Astrocyte of the cerebellum (primary cell): ENCODE measurements at regions not wholly inside any gene's neighbourhood (a gene's known extent, or its start where the extent isn't known, plus 50 kb on each side); places are given as distances from the start of the nearest gene placed in this dataset.
"Not testable (repeated sequence)": the region's sequence is repeated elsewhere in the genome, so short reads cannot be mapped to it uniquely, and the experiment has no call there.

ENCODE experiments used
- DNase-seq: peaks from one replicate; pipeline ENCODE4 v3.0.0-alpha.2; 2011; ENCODE audit warnings: low read depth
- H3K4me3 ChIP-seq: 2 replicates; pipeline ENCODE4 v1.5.1; 2011; ENCODE audit warnings: mild to moderate bottlenecking, low read depth, low read length, moderate library complexity
- in situ Hi-C: cut with HindIII; loops from 2 replicates; pipeline ENCODE4 v1.10.0; 2017; ENCODE audit warnings: low sequenced_read_pairs
- TF ChIP-seq, protein P1 (sequence below): IDR thresholded peaks from 2 replicates; pipeline ENCODE4 v1.5.1; 2012; ENCODE audit warnings: low read length, low read depth, moderate library complexity, mild to moderate bottlenecking; ENCODE audit errors: missing control alignments

GRCh38 chr2:208915401-208915800 lies 508.4 kb upstream of the MAP2 start:
- in situ Hi-C loops, result no loop called here
- no peak for DNase-seq
- H3K4me3 ChIP-seq, result no peak overlapping the region
- TF ChIP-seq, protein P1, sequence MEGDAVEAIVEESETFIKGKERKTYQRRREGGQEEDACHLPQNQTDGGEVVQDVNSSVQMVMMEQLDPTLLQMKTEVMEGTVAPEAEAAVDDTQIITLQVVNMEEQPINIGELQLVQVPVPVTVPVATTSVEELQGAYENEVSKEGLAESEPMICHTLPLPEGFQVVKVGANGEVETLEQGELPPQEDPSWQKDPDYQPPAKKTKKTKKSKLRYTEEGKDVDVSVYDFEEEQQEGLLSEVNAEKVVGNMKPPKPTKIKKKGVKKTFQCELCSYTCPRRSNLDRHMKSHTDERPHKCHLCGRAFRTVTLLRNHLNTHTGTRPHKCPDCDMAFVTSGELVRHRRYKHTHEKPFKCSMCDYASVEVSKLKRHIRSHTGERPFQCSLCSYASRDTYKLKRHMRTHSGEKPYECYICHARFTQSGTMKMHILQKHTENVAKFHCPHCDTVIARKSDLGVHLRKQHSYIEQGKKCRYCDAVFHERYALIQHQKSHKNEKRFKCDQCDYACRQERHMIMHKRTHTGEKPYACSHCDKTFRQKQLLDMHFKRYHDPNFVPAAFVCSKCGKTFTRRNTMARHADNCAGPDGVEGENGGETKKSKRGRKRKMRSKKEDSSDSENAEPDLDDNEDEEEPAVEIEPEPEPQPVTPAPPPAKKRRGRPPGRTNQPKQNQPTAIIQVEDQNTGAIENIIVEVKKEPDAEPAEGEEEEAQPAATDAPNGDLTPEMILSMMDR, result no peak

- TF ChIP-seq, protein P1, result no peak
- H3K4me3 ChIP-seq, result no peak overlapping the region
- in situ Hi-C loops, result no loop called here
- no peak for DNase-seq
These were observed 507.0 kb upstream of the MAP2 start for GRCh38 chr2:208916881-208917280.

DNA sequence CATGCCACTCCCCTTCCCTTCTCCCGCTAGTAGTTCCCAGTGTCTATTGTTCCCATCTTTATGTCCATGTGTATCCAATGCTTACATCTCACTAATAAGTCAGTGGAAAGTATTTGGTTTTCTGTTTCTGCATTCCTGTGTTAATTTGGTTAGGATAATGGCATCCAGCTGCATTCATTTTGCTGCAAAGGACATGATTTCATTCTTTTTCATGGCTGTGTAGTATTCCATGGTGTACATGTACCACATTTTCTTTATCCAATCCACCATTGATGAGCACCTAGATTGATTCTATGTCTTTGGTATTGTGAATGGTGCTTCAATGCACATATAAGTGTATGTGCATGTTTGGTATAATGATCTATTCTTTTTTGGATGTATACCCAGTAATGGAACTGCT lies 502.5 kb upstream of the MAP2 start:
- in situ Hi-C loops, DNase-seq, H3K4me3 ChIP-seq: not testable (repeated sequence)

DNA sequence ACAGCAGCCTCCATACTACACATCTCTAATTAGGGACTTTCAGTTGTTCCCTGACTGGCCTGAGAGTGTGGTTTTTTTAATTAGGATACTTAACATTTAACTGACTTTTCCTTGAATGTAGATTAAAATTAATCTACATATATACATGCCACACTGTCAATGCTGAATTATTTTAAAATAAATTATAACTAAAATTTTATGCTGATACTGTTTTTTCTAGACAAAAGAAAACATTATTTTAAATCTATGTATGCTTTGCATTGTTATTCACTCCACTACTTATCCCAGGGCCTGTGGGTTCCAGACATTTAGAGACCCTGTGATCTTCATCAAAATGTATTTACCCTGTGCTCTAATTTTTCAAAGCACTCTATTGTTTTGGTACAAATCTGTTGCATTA lies 496.0 kb upstream of the MAP2 start:
- no peak overlapping the region for H3K4me3 ChIP-seq
- TF ChIP-seq, protein P1, result no peak
- DNase-seq, result no peak
- in situ Hi-C loops, result loop anchor here (5.0 kb wide), 2 partner anchors 56 to 81 kb away; no protein-coding TSS in a partner anchor

DNA sequence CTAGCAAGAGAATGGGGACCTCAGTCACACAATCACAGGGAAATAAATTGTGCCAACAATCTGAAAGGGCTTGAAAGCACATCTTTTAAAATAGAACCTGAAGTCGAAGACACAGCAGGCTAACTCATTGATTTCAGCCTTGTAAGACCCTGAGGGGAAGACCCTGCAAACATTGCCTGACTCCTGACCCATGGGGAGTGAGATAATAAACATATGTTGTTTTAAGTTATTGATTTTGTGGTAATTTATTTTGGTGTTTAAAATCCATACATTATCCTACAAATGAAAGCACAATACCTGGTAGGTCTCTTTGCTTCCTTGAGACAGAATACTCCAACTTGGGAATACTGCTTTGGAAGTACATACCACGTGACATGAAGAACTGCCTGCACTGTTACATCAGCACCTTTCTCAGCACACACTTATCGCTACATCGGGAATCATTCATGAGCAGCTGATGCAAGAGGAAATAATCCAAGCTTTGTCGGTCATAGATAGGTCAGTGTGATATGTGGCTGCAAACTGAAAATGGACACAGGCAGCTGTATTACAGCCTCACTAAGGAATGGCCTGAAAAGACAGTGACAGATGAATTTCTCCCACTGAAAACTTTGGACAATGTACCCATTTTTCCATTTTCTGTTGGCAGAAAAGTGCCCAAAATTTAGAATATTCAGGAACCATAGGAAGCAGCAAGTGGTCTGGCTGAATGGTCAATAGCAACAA lies 494.5 kb upstream of the MAP2 start:
- in situ Hi-C loops, result loop anchor here (5.0 kb wide), 2 partner anchors 57 to 82 kb away; no protein-coding TSS in a partner anchor
- H3K4me3 ChIP-seq, result no peak overlapping the region
- TF ChIP-seq, protein P1, result no peak
- no peak for DNase-seq

DNA sequence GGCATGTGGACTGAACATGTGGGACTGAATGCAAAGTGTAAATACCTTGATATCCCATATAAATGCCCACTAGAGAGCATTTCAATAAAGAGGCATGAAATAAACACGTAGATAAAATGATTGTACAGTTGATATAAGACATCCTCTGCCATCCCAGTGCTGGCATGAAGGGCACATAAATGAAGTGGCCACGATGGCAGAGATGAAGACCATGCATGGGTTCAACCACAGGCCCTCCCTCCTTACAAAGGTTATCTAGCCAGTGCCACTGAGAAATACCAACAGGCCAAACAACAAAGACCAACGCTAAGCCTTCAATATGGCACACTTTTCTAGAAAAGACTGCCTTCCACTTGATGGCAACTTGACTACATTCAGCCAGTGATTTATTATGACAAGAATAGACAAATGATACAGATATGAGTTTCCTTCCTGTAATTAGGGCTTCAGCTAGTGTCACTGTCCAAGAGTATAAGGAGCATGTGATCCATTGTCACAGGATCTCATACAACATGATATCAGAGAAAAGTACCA lies 493.9 kb upstream of the MAP2 start:
- in situ Hi-C loops, result loop anchor here (5.0 kb wide), 2 partner anchors 58 to 83 kb away; no protein-coding TSS in a partner anchor
- DNase-seq, result no peak
- no peak overlapping the region for H3K4me3 ChIP-seq
- TF ChIP-seq, protein P1, result no peak

DNA sequence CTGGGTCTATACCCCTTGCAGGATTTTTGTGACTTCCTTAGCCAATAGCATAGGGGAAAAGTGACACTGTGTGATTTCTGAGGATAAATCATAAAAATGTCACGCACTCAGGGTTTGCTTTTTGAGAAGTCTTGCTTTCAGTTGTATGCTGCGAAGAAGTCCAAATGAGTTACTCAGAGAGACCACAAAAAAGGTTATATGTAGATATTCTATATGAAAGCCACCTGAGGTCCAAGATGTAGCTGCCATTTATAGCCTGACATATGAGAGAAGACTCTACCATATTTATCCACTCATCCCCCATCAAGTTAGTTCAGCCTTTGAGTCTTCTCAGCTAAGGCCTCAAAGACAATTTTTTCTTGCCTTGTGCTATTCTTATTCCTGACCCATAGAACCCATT lies 488.3 kb upstream of the MAP2 start:
- no peak for DNase-seq
- TF ChIP-seq, protein P1, result no peak
- in situ Hi-C loops, result no loop called here
- H3K4me3 ChIP-seq, result no peak overlapping the region
